ENCODE measurements at regions not wholly inside any gene's neighbourhood (a gene's known extent, or its start where the extent isn't known, plus 50 kb on each side); places are given as distances from the start of the nearest gene placed in this dataset.

GRCh38 chr5:167304834-167305469, 986.5 kb upstream of the WWC1 start:
- TF ChIP-seq, protein P1, sequence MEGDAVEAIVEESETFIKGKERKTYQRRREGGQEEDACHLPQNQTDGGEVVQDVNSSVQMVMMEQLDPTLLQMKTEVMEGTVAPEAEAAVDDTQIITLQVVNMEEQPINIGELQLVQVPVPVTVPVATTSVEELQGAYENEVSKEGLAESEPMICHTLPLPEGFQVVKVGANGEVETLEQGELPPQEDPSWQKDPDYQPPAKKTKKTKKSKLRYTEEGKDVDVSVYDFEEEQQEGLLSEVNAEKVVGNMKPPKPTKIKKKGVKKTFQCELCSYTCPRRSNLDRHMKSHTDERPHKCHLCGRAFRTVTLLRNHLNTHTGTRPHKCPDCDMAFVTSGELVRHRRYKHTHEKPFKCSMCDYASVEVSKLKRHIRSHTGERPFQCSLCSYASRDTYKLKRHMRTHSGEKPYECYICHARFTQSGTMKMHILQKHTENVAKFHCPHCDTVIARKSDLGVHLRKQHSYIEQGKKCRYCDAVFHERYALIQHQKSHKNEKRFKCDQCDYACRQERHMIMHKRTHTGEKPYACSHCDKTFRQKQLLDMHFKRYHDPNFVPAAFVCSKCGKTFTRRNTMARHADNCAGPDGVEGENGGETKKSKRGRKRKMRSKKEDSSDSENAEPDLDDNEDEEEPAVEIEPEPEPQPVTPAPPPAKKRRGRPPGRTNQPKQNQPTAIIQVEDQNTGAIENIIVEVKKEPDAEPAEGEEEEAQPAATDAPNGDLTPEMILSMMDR (IDR thresholded peaks at IDR 0.05): no peak
- no peak for TF ChIP-seq ZFX (IDR thresholded peaks at IDR 0.05; ENCODE audit: borderline replicate concordance)
